ENCODE measurements at regions not wholly inside any gene's neighbourhood (a gene's known extent, or its start where the extent isn't known, plus 50 kb on each side); places are given as distances from the start of the nearest gene placed in this dataset.

DNA sequence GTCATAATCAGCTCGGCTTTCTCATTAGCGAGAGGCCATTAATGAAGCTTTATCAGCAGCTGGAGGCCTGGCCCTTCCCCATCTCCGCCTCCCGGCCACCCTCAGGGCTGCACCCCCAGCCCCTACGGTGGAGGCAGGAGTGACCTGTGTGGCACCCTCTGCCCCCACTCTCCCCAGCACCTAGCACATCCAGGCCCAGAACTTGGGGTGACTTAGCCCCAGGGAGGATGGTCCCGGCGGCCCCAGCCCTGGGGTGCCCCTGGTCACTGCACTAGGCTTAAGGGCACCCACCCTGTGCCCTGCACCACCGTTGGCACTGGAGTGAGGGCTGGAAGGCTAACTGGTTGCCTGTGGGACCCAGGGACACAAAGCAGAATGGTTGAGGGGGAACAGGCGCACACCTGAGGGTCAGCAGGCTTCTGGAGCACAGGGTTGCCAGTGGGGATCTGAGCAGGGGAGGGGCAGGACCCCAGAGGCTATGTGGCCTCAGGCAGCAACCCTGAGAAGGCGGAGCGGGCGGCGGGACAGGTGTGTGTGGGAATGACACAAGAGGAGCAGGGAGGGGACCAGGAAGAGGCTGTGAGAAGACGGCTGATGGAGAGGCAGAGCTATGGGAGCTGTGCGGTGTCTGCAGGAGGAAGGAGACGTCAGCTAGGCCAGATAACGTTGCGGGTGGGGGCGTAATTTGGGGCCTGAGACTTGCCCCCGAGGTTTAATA is 120.2 kb downstream of the FAM53A start:
- CTCF ChIA-PET = interaction anchor here (0.6 kb wide), 1 partner anchor 1483 kb away, joined by 4 read pairs; no protein-coding TSS in a partner anchor
- H3K27me3 ChIP-seq (ENCODE audit: control insufficient read depth, insufficient read depth, low read length) = peaks cover 26% of the 10 kb centered on the region

DNA sequence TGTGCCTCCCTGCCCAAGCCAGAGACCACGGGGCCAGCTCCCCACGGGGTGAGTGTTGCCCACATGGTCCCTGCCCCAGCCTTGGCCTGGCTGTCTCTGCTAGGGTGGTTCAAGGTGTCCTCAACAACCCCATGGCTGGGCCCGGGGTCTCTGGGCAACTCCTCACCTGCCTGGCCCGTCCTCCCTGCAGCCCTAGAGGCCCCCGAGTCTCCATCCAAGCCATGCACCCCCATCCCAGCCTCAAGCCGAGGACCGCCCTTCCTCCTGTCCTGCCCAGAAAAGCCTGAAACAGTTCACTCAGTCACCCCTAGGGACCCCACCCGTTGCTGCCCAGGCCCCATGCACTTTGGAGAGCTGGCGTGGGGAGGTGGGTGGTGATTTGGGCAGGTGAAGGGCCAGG is 120.9 kb downstream of the FAM53A start:
- CTCF ChIA-PET = interaction anchor here (0.6 kb wide), 1 partner anchor 1484 kb away, joined by 4 read pairs; no protein-coding TSS in a partner anchor
- no peak for TF ChIP-seq CTCF (IDR thresholded peaks at IDR 0.05; ENCODE audit: low read depth, low read length)
- Histone ChIP-seq H3K4me3 (ENCODE audit: low read depth, low read length) (no peak overlapping the region), H3K9me3 (ENCODE audit: control insufficient read depth, insufficient read depth, low read length) (no peaks in the 10 kb centered on the region; the same call in 1 of the 2 replicates), H3K27ac (ENCODE audit: low read depth, low read length) (no peak overlapping the region), H3K27me3 (ENCODE audit: control insufficient read depth, insufficient read depth, low read length) (peaks cover 29% of the 10 kb centered on the region)
- POLR2A ChIA-PET = no interaction called here
- no peak for DNase-seq (ENCODE audit: low read depth, low spot score)

More for the DNA sequence above, 120.2 kb downstream of the FAM53A start:
- Histone ChIP-seq H3K9me3 (ENCODE audit: control insufficient read depth, insufficient read depth, low read length) (no peaks in the 10 kb centered on the region; the same call in 1 of the 2 replicates), H3K27ac (ENCODE audit: low read depth, low read length) (no peak overlapping the region), H3K4me3 (ENCODE audit: low read depth, low read length) (no peak overlapping the region)
- POLR2A ChIA-PET = no interaction called here
- no peak for TF ChIP-seq CTCF (IDR thresholded peaks at IDR 0.05; ENCODE audit: low read depth, low read length)
- DNase-seq (ENCODE audit: low read depth, low spot score) = no peak

- no peak overlapping the region for H3K27ac ChIP-seq (ENCODE audit: low read depth, low read length)
- no peaks in the 10 kb centered on the region; the same call in 1 of the 2 replicates for H3K9me3 ChIP-seq (ENCODE audit: control insufficient read depth, insufficient read depth, low read length)
- TF ChIP-seq CTCF (IDR thresholded peaks at IDR 0.05; ENCODE audit: low read depth, low read length) = no peak
- H3K4me3 ChIP-seq (ENCODE audit: low read depth, low read length) = no peak overlapping the region
- POLR2A ChIA-PET = no interaction called here
- DNase-seq (ENCODE audit: low read depth, low spot score) = no peak
- peaks cover 29% of the 10 kb centered on the region for H3K27me3 ChIP-seq (ENCODE audit: control insufficient read depth, insufficient read depth, low read length)
- CTCF ChIA-PET = no interaction called here
Observed at GRCh38 chr4:1562771-1563170, 121.3 kb downstream of the FAM53A start.

- no peak for TF ChIP-seq CTCF (IDR thresholded peaks at IDR 0.05; ENCODE audit: low read depth, low read length)
- DNase-seq (ENCODE audit: low read depth, low spot score) = no peak
- POLR2A ChIA-PET = interaction anchor here (0.6 kb wide), 1 partner anchor 22 kb away, joined by 5 read pairs; no protein-coding TSS in a partner anchor
- Histone ChIP-seq H3K9me3 (ENCODE audit: control insufficient read depth, insufficient read depth, low read length) (no peaks in the 10 kb centered on the region; the same call in 1 of the 2 replicates), H3K4me3 (ENCODE audit: low read depth, low read length) (no peak overlapping the region), H3K27me3 (ENCODE audit: control insufficient read depth, insufficient read depth, low read length) (peaks cover 28% of the 10 kb centered on the region), H3K27ac (ENCODE audit: low read depth, low read length) (no peak overlapping the region)
- CTCF ChIA-PET = interaction anchor here (0.6 kb wide), 1 partner anchor 48 kb away, joined by 3 read pairs; no protein-coding TSS in a partner anchor
Observed at GRCh38 chr4:1562371-1562770, 121.7 kb downstream of the FAM53A start.

DNA sequence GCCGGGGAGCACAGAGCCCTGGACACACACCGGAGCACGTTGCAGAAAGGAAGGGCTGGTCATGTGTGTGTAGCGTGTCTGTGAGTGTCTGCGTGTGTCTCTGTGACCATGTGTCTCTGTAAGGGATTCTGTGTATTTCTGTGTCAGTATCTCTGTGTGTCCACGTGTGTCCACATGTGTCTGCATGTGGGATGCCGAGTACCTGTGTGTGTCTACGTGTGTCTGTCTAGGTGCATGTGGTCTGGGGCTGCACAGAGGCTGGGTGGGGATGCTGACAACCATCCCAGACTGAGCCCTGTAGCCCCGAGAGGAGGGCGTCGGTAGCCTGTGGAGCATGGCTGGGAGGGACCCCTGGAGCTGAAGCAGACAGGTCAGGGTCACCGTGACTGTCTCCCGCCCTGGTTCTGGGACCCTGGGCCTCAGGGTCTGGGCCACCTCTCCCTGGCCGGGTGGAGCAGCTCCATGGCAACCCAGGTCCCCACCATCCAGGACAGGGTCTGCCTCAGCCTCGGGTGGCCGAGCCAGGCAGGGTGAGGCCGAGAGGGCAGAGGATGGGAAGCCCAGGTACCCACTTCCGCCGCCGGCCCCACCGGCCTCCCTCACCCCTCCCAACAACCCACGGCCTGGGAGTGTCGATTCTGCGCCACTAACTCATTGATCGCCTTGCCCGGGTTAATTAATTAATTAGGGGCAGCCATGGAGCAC is 122.7 kb downstream of the FAM53A start:
- ChIA-PET POLR2A (no interaction called here), CTCF (no interaction called here)
- Histone ChIP-seq H3K4me3 (ENCODE audit: low read depth, low read length) (no peak overlapping the region), H3K9me3 (ENCODE audit: control insufficient read depth, insufficient read depth, low read length) (no peaks in the 10 kb centered on the region; the same call in 1 of the 2 replicates), H3K27me3 (ENCODE audit: control insufficient read depth, insufficient read depth, low read length) (peaks cover 35% of the 10 kb centered on the region), H3K27ac (ENCODE audit: low read depth, low read length) (no peak overlapping the region)
- DNase-seq (ENCODE audit: low read depth, low spot score) = no peak
- no peak for TF ChIP-seq CTCF (IDR thresholded peaks at IDR 0.05; ENCODE audit: low read depth, low read length)

Measured in AG04450 (cell line).